Hypothalamus (tissue), 51 donors: ENCODE measurements at regions not wholly inside any gene's neighbourhood (a gene's known extent, or its start where the extent isn't known, plus 50 kb on each side); places are given as distances from the start of the nearest gene placed in this dataset.
"Not testable (repeated sequence)": the region's sequence is repeated elsewhere in the genome, so short reads cannot be mapped to it uniquely, and the experiment has no call there.

Experiments used
- DNase-seq, 51 donors: peaks; one replicate each; lab custom pipeline; 2025; lab: John Stamatoyannopoulos, UW

DNA sequence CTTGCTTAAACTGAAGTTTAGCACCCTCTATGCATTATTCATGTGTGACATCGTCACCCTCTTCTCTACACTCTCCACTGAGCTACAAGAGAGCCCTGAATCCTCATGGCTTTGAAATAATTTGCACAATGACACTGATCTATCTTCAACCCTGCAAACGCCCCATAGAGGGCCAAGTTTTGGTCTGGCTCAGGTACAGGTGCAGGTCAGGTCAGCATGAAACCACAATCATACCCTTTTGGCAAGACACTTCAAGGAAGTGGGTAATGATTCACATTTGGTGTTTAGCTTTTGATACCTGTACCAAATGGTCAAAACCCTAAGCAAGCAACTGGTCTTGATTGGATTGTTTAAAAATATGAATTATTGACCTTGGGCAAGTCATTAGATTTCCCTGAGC is 122.2 kb upstream of the CADM1 start:
- no peak for DNase-seq

DNA sequence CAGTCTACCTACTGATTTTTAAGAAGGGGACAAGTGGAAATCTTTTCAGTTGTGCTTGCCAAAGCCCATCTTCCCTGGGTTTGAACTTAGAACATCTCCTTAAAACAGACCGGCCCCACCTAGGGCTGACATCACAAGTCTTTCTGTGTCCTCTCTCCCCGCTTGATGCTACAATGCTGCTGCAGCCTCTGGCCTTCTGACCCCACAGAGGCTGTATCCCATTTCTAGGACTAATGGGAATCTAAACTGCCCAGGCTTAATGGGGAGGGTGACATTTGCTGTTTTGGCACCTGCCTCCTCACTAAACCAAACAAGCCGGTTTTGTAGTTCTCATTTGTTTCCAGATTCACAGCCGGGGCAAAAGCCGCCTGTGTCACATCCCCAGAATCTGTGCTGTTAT is 121.3 kb upstream of the CADM1 start:
- no peak for DNase-seq

DNA sequence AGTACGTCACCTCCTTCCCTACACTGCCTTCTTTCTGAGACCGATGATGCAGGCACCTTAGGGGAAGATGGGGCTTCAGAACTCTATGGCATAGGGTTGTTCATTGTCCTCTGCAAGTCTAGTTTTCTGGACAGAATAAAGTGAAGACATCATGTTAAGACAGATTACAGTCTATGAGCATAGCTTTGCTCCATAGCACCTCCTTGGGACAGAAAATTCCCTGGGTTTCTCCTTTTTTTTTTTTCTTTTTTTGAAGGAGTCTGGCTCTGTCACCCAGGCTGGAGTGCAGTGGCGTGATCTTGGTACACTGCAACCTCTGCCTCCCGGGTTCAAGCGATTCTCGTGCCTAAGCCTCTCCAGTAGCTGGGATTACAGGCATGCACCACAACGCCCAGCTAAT is 119.8 kb upstream of the CADM1 start:
- no peak for DNase-seq

DNA sequence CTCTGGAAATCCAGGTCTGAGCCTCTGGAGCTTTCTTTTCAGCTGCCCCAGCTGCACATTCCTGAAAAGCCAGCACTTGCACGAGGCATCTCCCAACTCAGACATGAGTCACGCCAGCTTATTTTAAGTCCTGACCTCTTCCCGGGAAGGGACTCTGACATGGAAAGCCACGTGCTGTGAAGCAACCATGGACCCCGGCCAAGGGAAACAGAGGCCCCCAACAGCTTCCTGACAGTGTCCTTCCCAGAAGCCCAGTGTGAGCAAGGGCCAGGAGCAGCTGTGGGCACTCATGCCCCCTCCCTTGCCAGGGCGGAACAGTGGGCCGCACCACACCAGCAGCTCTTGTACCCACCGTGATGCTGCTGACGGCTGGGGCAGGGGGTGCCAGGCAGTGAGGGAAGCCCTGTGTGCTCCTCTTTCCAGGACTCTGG is 118.8 kb upstream of the CADM1 start:
- peak in 2 of 51 donors; percentile 7 to 8 for DNase-seq

DNA sequence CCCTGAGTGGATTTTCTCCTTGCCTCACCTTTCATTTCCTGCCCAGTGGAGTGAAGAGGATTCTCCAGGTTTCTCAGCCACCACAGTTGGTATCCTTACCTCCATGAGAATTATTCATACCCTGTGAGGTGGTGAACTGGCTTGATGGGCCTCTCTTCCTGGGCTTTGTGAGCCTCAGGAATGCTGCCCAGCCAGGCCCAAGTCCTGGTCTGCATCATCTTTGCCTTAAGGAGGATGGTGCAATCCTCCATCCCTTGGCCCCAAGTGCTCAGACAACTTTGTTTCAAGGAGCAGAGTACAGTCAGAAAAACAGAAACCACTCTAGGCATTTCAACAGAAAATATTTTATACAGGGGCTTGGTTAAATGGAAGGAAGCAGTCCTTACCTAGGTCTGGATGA is 114.2 kb upstream of the CADM1 start:
- no peak for DNase-seq

DNA sequence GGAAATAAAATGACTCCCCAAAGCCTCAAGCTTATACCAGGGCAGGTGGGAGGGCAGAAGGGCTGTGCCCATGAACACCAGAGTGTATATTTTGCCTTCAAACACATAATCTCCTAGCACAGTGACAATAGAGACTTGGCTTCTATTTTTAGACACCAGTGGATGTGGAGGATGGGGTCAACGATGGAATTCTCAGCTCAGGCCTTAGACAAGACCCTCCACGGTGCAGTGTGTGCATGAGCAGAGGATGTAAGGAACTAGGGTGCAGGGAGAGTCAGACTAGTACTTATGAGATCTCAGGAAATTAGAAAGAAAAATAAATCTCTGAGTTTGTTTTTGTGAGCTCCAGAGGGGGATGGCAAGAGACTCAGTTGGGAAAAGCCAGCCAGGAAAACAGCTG is 113.6 kb upstream of the CADM1 start:
- DNase-seq = no peak

DNA sequence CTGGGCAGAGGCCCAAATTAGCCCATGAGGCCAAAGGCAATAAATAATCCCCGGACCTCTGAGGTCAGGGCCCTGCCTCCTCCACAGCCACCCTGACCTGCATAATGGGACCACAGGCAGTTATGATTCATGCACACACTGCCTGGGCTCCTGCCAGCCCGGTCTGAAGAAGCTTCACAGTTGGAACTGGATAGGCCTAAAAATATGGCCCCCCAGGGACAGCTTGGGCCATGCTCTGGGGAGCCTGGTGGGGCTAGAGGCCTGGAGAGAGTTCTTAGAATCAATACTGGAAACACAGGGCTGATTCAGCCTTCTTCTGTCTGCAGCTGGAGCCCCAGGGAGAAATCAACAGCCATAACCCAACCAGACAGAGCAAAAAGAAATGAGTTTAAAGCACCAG is 112.8 kb upstream of the CADM1 start:
- no peak for DNase-seq

DNA sequence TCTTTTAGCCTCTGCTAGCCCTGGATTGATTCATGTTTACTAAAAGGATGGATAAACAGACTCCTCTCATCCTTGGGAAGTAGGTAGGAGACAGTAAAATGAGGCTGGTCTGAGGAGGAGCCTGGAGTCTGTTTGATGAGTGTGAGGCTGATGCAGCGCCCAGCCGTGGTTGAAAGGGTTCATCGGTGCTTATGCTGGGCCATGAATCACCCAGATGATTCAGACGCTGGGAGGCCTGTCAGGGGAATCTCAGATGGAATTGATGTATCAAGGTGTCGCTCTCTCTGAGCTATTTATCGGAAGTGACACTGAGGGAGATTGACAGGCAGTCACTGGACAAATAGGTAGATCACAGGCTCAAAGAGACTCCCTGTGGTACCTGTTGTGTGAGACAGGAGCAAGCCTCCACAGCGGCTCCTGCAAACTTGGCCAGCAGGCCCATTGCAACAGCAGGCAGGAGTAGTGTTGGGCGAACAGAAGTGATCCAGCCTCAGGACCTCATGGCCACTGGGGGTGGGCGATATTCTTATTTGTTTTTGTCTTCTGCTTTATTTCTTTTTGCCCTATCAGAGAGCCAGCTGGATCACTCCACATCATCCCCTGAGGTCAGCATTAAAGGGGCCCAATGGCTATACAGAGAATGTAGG is 109.9 kb upstream of the CADM1 start:
- no peak for DNase-seq

DNA sequence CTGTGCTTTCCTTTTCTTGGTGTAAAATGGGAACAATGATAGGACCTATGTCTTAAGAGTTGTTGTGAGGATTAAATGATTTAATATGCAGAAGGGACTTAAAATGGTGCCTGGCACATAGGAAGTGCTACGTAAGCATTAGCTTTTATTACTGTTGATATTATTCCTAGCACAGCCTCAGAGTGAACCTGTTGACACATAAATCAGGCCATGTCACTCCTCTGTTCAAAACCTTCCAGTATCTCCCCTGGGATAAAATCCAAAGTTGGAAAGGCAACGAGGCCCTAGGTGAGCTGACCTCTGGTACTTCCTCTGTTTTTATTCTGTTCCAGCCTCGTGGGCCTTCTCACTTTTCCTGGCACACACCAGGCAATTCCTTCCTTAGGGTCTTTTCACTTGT is 108.8 kb upstream of the CADM1 start:
- no peak for DNase-seq

DNA sequence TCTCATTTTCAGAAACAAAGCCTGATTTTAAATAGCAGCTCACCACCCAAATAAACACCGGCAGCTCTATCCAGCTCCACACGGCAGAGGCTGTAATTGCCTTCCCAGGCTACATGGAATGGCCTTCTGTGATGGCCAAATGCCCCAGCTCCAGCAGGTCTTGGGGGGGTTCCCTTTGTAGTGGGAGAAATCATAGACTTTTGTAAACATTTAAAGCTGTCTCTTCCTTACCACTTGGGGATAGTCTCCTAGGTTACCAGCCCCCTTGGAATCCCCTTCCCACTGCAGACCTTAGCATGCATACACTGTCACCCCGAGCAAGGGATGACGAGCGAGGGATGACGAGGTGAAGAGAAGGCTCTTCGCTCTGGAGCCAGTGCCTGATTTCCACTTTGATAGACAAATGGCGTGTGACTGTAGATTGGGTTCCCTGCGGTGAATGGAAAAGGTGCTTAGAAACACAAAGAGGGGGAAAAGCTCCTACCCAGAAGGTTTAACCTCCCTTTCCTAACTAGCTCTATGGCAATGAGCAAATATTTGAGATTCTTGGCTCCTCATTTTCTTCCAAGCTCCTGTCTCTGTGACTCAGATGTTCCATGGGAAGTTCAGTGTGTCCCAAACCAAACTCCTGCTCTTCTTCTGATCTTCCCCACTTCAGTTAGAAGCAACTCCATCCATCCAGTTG is 108.0 kb upstream of the CADM1 start:
- no peak for DNase-seq

DNA sequence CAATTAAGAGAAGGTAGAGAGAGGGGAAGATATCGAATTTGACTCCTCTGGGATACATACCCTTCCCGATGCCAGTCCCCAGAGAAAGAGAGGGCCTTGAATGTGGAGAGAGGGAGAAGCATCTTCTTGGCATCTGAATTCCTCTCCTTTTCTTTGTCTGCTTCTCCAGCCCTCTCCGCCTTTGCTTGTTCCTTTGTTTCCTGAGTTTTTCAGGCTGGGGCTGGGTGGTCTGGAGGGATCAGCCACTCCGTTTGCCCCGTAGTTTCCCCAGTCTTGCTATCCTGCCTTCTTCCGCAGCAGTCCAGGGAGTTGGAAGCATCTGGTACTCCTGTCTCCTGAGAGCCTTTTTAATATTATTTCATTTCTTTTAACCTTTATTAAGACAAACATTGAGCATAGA is 107.1 kb upstream of the CADM1 start:
- DNase-seq = no peak

DNA sequence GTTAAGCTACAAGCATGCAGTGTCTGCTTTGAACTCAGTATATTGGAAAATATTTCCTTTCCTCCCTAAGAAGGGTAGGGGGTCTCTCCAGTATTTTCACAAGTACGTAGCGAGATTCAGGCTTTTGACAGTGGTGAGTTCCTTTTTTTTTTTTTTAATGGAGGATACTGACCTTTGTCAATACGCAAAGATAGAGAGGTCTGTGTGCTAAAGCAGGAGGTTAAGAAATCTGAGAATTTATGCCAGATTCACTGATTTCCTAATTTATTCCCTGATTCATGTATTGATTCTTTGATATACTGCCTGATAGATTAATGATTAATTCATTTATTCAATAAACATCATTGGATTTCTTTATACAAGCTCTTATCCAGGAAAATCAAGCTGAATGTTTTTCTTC is 106.7 kb upstream of the CADM1 start:
- no peak for DNase-seq

DNA sequence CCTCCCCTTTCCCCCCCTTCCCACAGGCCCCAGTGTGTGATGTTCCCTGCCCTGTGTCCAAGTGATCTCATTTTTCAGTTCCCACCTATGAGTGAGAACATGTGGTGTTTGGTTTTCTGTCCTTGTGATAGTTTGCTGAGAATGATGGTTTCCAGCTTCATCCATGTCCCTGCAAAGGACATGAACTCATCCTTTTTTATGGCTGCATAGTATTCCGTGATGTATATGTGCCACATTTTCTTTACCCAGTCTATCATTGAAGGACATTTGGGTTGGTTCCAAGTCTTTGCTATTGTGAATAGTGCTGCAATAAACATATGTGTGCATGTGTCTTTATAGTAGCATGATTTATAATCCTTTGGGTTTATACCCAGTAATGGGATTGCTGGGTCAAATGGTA is 106.0 kb upstream of the CADM1 start:
- DNase-seq = not testable (repeated sequence)

DNA sequence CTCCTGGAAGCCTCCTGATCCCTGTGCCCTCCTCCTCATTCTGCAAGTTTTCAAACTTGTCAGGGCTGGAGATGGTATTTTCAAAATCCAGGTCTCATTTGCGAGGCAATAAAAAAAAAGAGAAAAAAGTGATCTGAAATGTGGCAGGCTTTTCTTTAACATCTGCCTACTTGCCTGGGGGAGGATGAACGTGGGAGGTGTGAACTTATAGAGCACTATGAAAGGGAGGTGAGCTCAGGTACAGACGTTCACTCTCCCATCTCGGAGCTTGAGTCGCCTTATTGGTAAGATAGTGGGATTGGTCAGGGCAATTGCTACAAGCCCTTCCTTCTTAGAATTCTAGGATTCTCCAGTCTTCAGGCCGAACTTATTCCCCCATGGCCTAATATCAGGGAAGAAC is 104.8 kb upstream of the CADM1 start:
- DNase-seq = no peak

DNA sequence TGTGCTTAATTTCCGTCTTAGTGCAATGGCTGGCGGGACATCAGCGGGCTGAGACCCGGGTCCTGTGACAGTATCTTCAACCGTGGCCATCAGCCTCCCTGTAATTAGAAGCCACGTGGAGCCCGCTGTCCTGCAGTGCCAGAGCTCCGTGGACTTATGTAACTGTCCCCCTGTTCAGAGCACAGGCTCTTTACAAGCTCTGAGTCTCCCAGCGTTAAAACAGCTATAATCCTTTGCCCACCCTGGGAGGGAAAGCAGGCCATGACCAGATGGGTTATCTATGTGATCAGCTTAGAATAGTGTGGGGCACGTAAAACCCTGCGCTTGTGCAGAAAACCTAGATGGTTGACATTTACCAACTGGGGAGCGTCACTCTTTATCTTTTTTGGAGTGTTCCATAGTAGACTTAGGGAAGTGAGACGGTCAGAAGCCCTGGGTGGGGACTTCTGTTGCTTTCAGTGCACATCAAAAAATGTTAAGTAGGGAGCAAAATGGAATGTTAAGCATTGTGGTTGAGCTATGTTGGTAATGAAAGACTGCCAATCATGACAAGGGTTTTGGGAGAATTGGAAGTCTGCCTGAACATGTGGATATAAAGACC is 103.5 kb upstream of the CADM1 start:
- DNase-seq = peak in 3 of 51 donors; percentile 3 to 8 (median 5)

DNA sequence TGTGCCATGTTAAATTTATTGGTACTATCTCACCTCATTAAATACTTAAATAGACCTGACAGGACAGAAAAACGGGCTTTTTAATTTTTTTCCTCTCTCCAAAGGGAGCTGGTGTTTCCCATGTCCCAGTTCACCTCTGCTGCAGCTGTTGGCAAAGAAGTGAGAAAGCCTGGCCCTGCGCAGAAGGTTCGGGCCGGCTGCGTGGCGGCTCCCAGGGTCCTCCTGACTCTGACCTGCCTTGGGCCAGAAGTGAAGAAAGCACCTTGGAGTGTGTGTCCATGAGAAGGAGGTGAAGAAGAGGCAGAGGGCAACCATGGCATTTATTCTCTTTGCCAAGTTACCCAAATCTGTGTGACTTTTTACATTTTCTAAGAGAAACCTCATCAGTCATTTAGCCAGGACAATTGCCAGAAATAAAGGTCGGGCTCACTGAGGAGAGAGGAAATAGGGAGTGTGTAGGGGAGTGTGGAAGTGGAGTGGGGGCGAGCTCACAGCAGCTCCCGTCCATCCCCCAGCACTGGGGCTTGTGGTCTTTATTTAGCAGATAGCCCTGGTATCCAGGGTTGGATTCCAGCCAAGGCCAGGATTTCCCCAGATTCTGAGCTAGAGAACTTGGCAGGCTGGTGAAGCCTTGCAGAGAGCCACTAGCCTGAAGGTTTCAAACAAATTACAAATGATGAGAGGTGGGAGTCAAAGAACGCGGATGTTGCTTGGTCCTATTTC is 102.4 kb upstream of the CADM1 start:
- peak in 17 of 51 donors; percentile 3 to 22 (median 13) for DNase-seq

DNA sequence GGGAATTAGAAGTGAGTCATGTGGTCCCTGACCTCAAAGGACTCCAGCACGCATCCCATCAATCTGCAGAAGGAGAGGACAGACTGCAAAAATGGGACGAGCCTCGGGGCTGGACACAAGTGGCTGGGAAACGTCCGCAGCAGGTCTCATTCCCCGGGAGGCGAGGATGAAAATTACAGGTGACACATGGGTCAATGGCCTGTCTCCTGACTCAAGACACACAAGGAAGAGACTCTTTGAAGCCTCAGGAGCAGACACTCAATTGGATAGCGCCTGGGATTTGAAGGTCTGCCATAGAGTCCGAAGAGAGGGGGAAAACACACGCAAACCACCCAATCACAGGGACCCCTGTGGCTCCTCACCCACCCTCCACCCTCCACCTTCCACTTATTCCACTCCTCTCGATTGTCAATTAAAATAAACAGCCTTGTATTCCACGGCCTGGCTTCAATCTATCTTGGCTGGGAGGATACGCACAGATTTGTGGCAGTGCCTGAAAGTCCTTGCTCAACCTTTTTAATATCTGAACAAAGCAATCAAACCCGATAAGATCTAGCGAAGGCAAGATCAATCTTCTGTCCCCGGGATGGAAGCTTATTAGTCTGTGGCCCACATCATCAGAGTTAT is 101.8 kb upstream of the CADM1 start:
- DNase-seq = no peak

DNA sequence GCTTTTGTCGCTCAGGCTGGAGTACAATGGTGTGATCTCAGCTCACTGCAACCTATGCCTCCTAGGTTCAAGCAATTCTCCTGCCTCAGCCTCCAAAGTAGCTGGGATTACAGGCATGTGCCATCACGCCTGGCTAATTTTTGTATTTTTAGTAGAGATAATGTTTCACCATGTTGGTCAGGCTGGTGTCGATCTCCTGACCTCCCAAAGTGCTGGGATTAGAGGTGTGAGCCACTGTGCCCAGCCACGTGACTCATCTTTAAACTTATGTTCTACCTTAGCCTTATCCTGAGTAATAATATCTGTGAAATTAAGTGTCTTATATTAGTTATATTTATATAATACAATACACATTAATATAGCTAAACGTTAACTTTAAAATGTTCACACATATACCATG is 101.2 kb upstream of the CADM1 start:
- DNase-seq = not testable (repeated sequence)

DNA sequence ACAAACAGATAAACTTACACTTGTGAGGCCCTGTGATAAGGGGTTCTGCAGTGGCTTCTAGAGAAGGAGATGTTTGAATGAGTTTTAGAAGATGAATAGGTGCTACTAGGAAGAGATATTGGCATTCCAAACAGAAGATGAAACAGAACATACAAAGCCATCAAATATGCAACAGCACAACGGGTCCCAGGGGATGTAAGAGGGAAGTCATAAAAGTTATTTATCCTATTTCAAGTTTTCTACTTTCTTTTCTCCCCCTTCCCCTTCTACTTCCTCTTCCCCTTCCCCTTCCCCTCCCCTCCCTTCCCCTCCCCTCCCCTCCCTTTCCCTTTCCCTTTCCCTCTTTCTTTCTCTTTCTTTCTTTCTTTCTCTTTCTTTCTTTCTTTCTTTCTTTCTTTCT is 94.9 kb upstream of the CADM1 start:
- no peak for DNase-seq

DNA sequence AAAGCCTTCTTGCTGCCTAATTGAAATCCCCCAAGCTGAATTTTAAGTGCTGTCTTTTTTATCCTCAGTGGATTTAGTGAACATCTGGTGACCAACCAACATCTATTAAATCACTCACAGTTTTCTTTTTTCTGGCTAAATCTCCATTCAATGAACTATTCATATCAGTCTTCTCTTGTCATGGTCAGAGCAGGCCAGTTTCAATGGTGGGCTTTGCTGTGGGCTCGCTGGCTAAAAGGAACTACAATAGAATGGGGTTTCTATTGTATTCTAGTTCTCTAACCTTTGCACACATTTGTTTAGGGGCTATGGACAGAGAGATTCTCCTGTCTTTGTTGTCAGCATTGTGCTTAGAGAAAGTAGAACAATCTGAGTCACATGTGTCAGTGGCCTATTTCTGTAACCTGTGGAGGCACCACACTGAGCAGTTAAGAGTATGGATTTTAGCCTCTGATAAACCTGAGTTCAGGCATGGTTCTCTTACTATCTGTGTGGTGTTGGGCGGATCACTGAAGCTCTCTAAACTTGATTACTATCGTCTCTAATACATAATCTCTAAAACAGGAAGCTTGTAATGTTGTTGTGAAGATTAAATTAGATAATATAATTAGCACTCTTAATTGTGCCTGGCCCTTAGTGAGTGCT is 94.2 kb upstream of the CADM1 start:
- no peak for DNase-seq

DNA sequence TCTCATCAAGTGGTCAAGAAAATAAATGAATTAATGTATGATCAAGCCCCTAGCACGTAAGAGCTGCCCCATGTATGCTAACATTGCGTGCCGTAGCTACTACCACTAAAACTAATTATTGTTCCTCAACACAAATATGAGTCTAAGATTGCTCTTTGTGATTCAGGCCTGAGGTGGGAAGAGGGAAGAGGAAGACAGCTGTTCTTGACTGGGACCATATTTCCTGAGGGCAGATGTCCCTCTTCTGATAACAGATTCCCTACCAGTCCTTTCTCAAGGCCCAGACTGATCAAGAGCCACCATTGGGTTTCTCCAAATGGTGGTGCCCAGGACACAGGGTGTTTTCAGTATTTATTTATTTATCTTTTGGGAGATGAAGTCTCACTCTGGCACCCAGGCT is 87.2 kb upstream of the CADM1 start:
- DNase-seq = no peak
